Activated CD8-positive, alpha-beta T cell treated with anti-CD3 and anti-CD28 coated beads, Interleukin-2, amount 10 ng/mL, durations not matched to agents 7 days and 5 days (primary cell): ENCODE measurements at regions not wholly inside any gene's neighbourhood (a gene's known extent, or its start where the extent isn't known, plus 50 kb on each side); places are given as distances from the start of the nearest gene placed in this dataset.

Experiments
- ATAC-seq: fragments of 150-1000 bp; cut with Tn5 transposase; one replicate; pipeline ENCODE4 v1.10.0; 2021; ENCODE audit warnings: moderate library complexity
- CTCF ChIA-PET: fragments of 350-600 bp; sonication (Branson Sonifier 250); formaldehyde crosslinking; loops from one replicate; lab custom pipeline; 2021; ENCODE audit warnings: antibody characterized with exemption; lab: Charles Lee
- POLR2A ChIA-PET: fragments of 350-600 bp; sonication (Branson Sonifier 250); formaldehyde crosslinking; loops from one replicate; lab custom pipeline; 2021; ENCODE audit warnings: antibody characterized with exemption; lab: Charles Lee
- DNase-seq: peaks from one replicate; pipeline ENCODE4 v3.0.0-alpha.2; 2020
- H3K27ac Mint-ChIP-seq: one replicate; pipeline ENCODE4 v1.8.0; 2021; ENCODE audit warnings: mild to moderate bottlenecking, mixed read lengths
- H3K27me3 Mint-ChIP-seq: one replicate; pipeline ENCODE4 v1.8.0; 2021; ENCODE audit warnings: low read depth, mixed read lengths
- H3K36me3 Mint-ChIP-seq: one replicate; pipeline ENCODE4 v1.8.0; 2021; ENCODE audit warnings: low read depth, mixed read lengths
- H3K4me1 Mint-ChIP-seq: one replicate; pipeline ENCODE4 v1.8.0; 2021; ENCODE audit warnings: low read depth, mixed read lengths
- H3K4me3 Mint-ChIP-seq: one replicate; pipeline ENCODE4 v1.8.0; 2021; ENCODE audit warnings: mild to moderate bottlenecking, mixed read lengths
- H3K9me3 Mint-ChIP-seq: one replicate; pipeline ENCODE4 v1.8.0; 2022; ENCODE audit warnings: mixed read lengths; ENCODE audit not compliant: insufficient read depth

GRCh38 chr12:67524861-67525616 lies 123.5 kb upstream of the DYRK2 start:
- CTCF ChIA-PET = no interaction called here
- DNase-seq = no peak
- Mint-ChIP-seq H3K36me3 (no peaks in the 10 kb centered on the region), H3K9me3 (no peaks in the 10 kb centered on the region), H3K4me1 (no peaks in the 10 kb centered on the region), H3K4me3 (no peak overlapping the region), H3K27me3 (no peaks in the 10 kb centered on the region), H3K27ac (no peak overlapping the region)
- POLR2A ChIA-PET = no interaction called here
- no peak for ATAC-seq

GRCh38 chr12:67525617-67525884 lies 123.0 kb upstream of the DYRK2 start:
- DNase-seq (no peak), ATAC-seq (no peak)
- Mint-ChIP-seq H3K9me3 (no peaks in the 10 kb centered on the region), H3K27me3 (no peaks in the 10 kb centered on the region), H3K4me1 (no peaks in the 10 kb centered on the region), H3K36me3 (no peaks in the 10 kb centered on the region), H3K4me3 (no peak overlapping the region), H3K27ac (no peak overlapping the region)
- ChIA-PET CTCF (interaction anchor here (1.0 kb wide), 1 partner anchor 11 kb away, joined by 3 read pairs; no protein-coding TSS in a partner anchor), POLR2A (no interaction called here)

- H3K27ac Mint-ChIP-seq = no peak overlapping the region
- DNase-seq (no peak), ATAC-seq (no peak)
- no peaks in the 10 kb centered on the region for H3K9me3 Mint-ChIP-seq
- POLR2A ChIA-PET = no interaction called here
- no peaks in the 10 kb centered on the region for H3K36me3 Mint-ChIP-seq
- H3K27me3 Mint-ChIP-seq = no peaks in the 10 kb centered on the region
- no peak overlapping the region for H3K4me3 Mint-ChIP-seq
- CTCF ChIA-PET = interaction anchor here (1.0 to 2.4 kb wide), 2 partner anchors 12 to 20 kb away, joined by 3 to 6 read pairs; no protein-coding TSS in a partner anchor
- no peaks in the 10 kb centered on the region for H3K4me1 Mint-ChIP-seq
Measured at GRCh38 chr12:67526129-67526528, 122.4 kb upstream of the DYRK2 start.

GRCh38 chr12:67531051-67531450 lies 117.5 kb upstream of the DYRK2 start:
- H3K27ac Mint-ChIP-seq = no peak overlapping the region
- ATAC-seq = no peak
- H3K4me1 Mint-ChIP-seq = peaks cover 3% of the 10 kb centered on the region
- H3K36me3 Mint-ChIP-seq = no peaks in the 10 kb centered on the region
- no peaks in the 10 kb centered on the region for H3K9me3 Mint-ChIP-seq
- no peak overlapping the region for H3K4me3 Mint-ChIP-seq
- ChIA-PET CTCF (no interaction called here), POLR2A (no interaction called here)
- DNase-seq = no peak
- no peaks in the 10 kb centered on the region for H3K27me3 Mint-ChIP-seq

GRCh38 chr12:67531501-67531900 lies 117.0 kb upstream of the DYRK2 start:
- DNase-seq (no peak), ATAC-seq (no peak)
- H3K27ac Mint-ChIP-seq = no peak overlapping the region
- POLR2A ChIA-PET = no interaction called here
- H3K27me3 Mint-ChIP-seq = no peaks in the 10 kb centered on the region
- peaks cover 3% of the 10 kb centered on the region for H3K4me1 Mint-ChIP-seq
- no peaks in the 10 kb centered on the region for H3K36me3 Mint-ChIP-seq
- CTCF ChIA-PET = no interaction called here
- no peaks in the 10 kb centered on the region for H3K9me3 Mint-ChIP-seq
- no peak overlapping the region for H3K4me3 Mint-ChIP-seq

GRCh38 chr12:67533159-67533558 lies 115.4 kb upstream of the DYRK2 start:
- ChIA-PET CTCF (no interaction called here), POLR2A (interaction anchor here (1.0 kb wide), 1 partner anchor 45 kb away, joined by 3 read pairs; no protein-coding TSS in a partner anchor)
- no peaks in the 10 kb centered on the region for H3K36me3 Mint-ChIP-seq
- ATAC-seq (no peak), DNase-seq (no peak)
- no peak overlapping the region for H3K4me3 Mint-ChIP-seq
- no peaks in the 10 kb centered on the region for H3K27me3 Mint-ChIP-seq
- H3K9me3 Mint-ChIP-seq = no peaks in the 10 kb centered on the region
- no peak overlapping the region for H3K27ac Mint-ChIP-seq
- H3K4me1 Mint-ChIP-seq = peaks cover 5% of the 10 kb centered on the region

- H3K27me3 Mint-ChIP-seq = no peaks in the 10 kb centered on the region
- H3K36me3 Mint-ChIP-seq = no peaks in the 10 kb centered on the region
- CTCF ChIA-PET = no interaction called here
- H3K9me3 Mint-ChIP-seq = no peaks in the 10 kb centered on the region
- no peak overlapping the region for H3K27ac Mint-ChIP-seq
- H3K4me3 Mint-ChIP-seq = no peak overlapping the region
- ATAC-seq (no peak), DNase-seq (no peak)
- H3K4me1 Mint-ChIP-seq = peaks cover 5% of the 10 kb centered on the region
- POLR2A ChIA-PET = no interaction called here
Measured at GRCh38 chr12:67534046-67534445, 114.5 kb upstream of the DYRK2 start.

- Mint-ChIP-seq H3K9me3 (no peaks in the 10 kb centered on the region), H3K4me3 (no peak overlapping the region), H3K27me3 (no peaks in the 10 kb centered on the region), H3K4me1 (peaks cover 5% of the 10 kb centered on the region), H3K27ac (no peak overlapping the region), H3K36me3 (no peaks in the 10 kb centered on the region)
- POLR2A ChIA-PET = no interaction called here
- DNase-seq = no peak
- no peak for ATAC-seq
- CTCF ChIA-PET = no interaction called here
Measured at GRCh38 chr12:67534681-67535080, 113.9 kb upstream of the DYRK2 start.

- ChIA-PET POLR2A (no interaction called here), CTCF (no interaction called here)
- Mint-ChIP-seq H3K36me3 (no peaks in the 10 kb centered on the region), H3K9me3 (no peaks in the 10 kb centered on the region), H3K4me3 (no peak overlapping the region), H3K27ac (no peak overlapping the region), H3K4me1 (peaks cover 5% of the 10 kb centered on the region), H3K27me3 (no peaks in the 10 kb centered on the region)
- DNase-seq = no peak
- ATAC-seq = no peak
Measured at GRCh38 chr12:67535176-67535575, 113.4 kb upstream of the DYRK2 start.

- Mint-ChIP-seq H3K27ac (no peak overlapping the region), H3K4me3 (no peak overlapping the region), H3K9me3 (no peaks in the 10 kb centered on the region), H3K36me3 (no peaks in the 10 kb centered on the region), H3K27me3 (no peaks in the 10 kb centered on the region), H3K4me1 (peaks cover 5% of the 10 kb centered on the region)
- DNase-seq = no peak
- POLR2A ChIA-PET = no interaction called here
- no peak for ATAC-seq
- CTCF ChIA-PET = interaction anchor here (1.1 kb wide), 1 partner anchor 17 kb away, joined by 3 read pairs; no protein-coding TSS in a partner anchor
Measured at GRCh38 chr12:67535971-67536370, 112.6 kb upstream of the DYRK2 start.

- peaks cover 11% of the 10 kb centered on the region for H3K4me1 Mint-ChIP-seq
- no peaks in the 10 kb centered on the region for H3K27me3 Mint-ChIP-seq
- H3K9me3 Mint-ChIP-seq = no peaks in the 10 kb centered on the region
- H3K4me3 Mint-ChIP-seq = no peak overlapping the region
- ATAC-seq (no peak), DNase-seq (no peak)
- CTCF ChIA-PET = no interaction called here
- POLR2A ChIA-PET = no interaction called here
- H3K36me3 Mint-ChIP-seq = no peaks in the 10 kb centered on the region
- H3K27ac Mint-ChIP-seq = no peak overlapping the region
Measured at GRCh38 chr12:67539329-67539728, 109.2 kb upstream of the DYRK2 start.

GRCh38 chr12:67539946-67540345 lies 108.6 kb upstream of the DYRK2 start:
- H3K27ac Mint-ChIP-seq = no peak overlapping the region
- no peak for DNase-seq
- H3K36me3 Mint-ChIP-seq = no peaks in the 10 kb centered on the region
- ATAC-seq = no peak
- no peaks in the 10 kb centered on the region for H3K27me3 Mint-ChIP-seq
- ChIA-PET CTCF (no interaction called here), POLR2A (no interaction called here)
- H3K4me1 Mint-ChIP-seq = peaks cover 11% of the 10 kb centered on the region
- H3K9me3 Mint-ChIP-seq = no peaks in the 10 kb centered on the region
- H3K4me3 Mint-ChIP-seq = no peak overlapping the region
